T-helper 9 cell (primary cell): ENCODE measurements at regions not wholly inside any gene's neighbourhood (a gene's known extent, or its start where the extent isn't known, plus 50 kb on each side); places are given as distances from the start of the nearest gene placed in this dataset.
"Not testable (repeated sequence)": the region's sequence is repeated elsewhere in the genome, so short reads cannot be mapped to it uniquely, and the experiment has no call there.

Experiments
- DNase-seq: peaks from one replicate; pipeline ENCODE4 v3.0.0-alpha.2; 2020

GRCh38 chr2:7693246-7694075, 776.2 kb downstream of the RNF144A start:
- DNase-seq: no peak

- DNase-seq: no peak
These were observed 777.1 kb downstream of the RNF144A start for GRCh38 chr2:7694076-7694985.

- DNase-seq: not testable (repeated sequence)
These were observed 779.3 kb downstream of the RNF144A start for GRCh38 chr2:7696556-7696955.

GRCh38 chr2:7697052-7697451, 779.8 kb downstream of the RNF144A start:
- no peak for DNase-seq

GRCh38 chr2:7701791-7702190, 784.6 kb downstream of the RNF144A start:
- no peak for DNase-seq

DNA sequence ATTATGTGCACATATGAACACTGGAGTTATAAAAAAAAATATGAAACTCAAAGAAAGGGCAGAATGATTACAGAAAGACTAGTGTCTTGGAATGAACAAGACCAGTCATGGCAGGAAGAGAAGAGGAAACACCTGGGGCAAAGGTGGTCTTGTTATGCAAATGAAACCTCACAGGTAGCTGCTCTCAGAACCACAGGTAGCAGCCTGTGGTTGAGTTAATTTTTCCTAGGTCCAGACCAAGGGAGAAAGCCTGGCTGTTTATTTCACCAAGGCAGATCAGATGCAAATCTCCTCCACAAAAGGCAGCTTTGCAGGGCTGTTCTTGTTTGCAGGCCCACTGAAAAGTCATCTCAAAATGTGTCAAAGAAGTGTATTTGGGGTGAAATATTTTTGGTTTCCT, 785.8 kb downstream of the RNF144A start:
- no peak for DNase-seq

DNA sequence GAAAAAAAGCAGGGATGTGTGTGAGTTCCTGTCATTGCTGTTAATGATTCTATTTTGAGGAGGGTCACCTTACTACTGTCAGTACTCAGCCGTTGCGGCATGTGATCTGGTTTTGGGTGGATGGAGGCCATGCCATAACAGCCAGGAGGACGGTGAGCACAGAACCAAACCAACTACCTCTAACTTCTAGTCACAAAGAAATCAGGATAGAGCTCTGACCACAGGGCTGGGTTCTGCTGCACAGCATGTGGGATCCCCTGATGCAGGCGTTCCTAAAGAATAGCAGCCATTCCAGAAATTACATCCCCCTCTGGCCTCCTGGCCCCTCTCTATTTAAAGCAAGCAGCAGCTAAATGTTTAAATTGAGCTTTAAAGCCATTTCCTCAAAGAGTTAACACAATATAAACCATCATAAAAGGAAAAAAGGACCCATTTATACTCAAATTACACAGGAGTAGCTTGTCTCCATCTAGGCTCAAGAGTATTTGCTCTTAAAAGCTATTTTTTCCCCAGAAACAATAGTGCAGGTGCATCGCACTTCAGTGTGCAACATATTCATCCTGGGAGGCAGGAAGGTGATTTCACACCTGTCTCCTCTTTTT, 786.4 kb downstream of the RNF144A start:
- DNase-seq: no peak

DNA sequence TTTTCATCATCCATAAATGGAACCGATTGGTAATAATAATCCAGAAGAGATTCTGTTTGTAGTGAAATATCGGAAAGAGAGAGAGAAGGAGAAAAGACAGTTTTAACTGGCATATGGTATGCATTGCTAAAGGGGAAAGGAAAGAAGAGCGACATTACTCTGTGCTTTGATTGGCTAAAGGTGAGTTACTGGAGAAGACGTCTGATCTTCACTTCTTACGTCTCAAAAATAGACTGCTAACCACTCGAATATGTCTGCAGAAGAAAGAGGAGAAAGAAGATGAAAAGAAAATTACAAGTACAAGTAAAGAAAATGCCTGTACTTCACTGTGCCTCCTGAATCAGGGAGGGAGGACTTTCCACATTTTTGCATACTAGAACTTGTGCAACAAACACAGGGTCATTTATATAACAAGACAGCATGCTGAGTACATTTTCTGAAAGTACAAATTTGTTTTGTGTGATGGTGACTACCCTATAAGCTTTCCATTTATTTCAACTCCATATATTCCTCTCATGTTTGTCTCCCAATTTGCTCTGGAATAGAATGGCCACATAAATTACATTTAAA, 787.2 kb downstream of the RNF144A start:
- DNase-seq: no peak

DNA sequence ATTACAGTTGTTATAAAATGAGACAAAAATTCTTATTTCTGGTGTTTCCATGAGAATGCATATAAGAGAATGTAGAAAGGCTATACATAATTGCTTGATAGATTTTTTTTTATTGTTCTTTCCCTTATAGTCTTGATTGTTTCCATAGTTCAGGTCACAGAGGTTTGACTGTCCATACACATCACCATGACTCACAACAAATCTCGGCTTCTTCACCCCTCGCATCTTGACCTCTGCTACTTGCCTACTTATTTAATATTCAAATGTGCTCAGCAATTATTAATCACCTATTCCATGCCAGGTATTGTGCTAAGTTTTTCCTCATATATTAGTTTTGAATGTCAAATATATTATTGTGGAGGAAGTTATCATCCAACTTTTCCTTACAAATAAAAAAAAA, 789.6 kb downstream of the RNF144A start:
- DNase-seq: no peak

GRCh38 chr2:7707723-7708122, 790.5 kb downstream of the RNF144A start:
- no peak for DNase-seq

GRCh38 chr2:7709907-7710306, 792.7 kb downstream of the RNF144A start:
- DNase-seq: no peak

GRCh38 chr2:7711167-7711566, 794.0 kb downstream of the RNF144A start:
- DNase-seq: no peak

GRCh38 chr2:7719876-7720275, 802.7 kb downstream of the RNF144A start:
- DNase-seq: no peak

- DNase-seq: no peak
These were observed 804.3 kb downstream of the RNF144A start for GRCh38 chr2:7721413-7721995.

DNA sequence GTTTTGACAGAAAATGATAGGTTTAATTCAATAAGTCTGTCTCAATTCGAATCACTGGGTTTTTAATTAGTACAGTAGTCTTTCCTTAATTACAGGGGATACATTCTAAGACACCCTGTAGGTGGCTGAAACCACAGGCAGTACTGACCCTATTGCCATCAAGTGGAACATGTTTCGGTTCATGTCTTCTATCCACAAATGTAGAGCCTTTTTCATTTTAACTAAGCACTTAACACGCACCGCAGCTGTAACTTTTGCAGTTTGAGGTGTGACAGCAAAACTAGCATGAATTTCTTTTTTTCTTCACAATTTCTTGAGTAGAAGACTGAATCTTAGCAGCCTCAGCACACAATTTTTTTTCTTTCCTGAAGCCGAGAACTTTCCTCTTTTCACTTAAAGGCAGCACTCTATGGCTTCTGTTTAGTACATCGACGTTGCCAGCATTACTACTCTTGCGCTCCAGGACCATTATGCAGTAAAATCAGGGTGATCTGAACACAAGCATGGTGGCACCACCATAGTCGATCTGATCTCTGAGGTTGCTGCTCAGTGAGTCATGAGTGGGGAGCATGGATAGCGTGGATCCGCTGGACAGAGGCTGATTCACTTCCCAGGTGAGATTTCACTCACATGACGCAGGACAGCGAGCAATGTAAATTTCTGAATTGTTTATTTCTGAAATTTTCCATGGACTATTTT, 805.1 kb downstream of the RNF144A start:
- DNase-seq: no peak

DNA sequence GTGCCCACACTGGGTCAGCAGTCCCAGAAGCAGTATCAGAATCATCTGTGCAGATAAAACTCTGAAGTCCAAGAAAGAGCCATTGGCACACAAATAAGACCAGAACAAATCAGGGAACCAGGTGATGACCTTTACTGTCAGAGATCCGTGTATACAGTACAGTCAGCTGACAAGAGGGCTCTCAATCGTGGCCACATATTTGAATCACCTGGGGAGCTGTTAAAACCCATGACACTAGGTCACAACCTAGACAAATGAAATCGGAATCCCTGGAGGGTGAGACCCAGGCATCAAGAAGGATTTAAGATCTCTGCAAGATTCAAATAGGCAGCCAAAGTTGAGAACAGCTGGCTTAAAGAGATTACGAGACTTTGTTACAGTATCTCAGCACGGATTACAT, 807.1 kb downstream of the RNF144A start:
- no peak for DNase-seq

DNA sequence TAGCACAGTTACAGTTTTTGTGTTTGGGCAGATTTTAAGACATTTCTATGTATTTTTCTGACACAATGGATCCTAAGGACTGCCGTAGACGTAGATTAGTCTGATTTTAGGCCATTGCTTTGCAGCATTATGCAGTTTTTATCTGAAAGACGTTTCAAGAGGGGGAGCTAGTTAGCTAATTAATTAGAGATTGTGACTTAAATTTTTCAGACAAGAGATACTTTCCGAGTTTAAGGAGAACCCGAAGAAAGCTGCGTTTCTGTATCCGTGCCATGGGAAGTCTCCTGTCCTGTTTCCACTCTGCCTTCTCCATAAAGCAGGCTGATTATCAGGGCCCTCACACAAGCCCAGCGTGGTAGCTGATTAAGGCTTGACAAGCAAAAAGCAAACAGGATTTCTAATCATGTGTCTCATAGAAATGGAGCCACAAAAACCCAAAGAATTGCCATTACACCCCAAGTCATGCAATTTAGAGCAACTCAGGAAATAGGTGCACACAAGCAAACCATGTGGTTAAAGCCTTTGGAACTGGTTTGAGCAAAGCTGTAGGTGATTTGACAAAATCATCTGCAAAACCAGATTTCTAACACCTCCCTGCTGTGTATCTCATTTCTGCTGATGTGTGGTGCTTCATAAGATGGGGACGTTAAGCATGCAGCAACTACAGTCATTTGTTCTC, 808.1 kb downstream of the RNF144A start:
- no peak for DNase-seq

- DNase-seq: no peak
These were observed 808.6 kb downstream of the RNF144A start for GRCh38 chr2:7725850-7726242.

DNA sequence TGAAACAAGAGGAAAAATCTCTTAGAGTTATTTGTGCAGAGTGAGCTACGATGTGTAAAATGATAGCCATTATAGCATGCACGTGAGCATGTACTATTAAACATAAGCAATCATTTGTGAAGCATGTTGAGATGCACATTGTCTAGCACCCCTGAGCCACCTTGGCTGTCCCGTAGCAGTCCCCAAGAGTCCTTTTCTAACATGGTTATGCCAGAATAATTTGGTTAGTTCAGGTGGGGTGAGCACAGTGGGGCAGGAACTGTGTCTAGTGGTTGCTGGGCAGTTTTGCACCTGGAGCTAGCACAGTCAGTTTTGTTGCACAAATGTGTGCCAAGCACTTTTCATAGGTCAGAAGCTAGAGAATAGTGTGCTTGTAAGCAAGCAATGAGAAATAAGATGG, 809.8 kb downstream of the RNF144A start:
- no peak for DNase-seq

GRCh38 chr2:7728388-7728787, 811.2 kb downstream of the RNF144A start:
- DNase-seq: no peak

DNA sequence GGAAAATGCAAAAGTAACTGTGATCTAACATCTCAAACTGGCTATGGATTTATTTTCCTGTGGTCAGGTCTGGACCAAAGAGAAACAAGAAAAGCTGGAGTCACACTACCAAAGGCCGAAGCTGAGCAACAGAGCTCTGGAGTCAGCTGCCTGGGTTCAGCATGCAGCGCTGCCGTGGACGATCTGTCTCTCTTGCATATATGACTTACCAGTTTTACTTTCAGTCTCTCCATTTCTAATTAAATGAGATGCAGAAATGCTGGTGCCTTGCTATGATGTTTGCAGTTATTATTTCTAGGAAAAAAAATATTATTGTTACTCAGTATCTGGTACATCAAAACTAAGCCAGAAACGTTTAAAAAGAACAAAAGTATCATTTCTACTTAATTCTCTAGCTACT, 813.2 kb downstream of the RNF144A start:
- peak; percentile 13 for DNase-seq

DNA sequence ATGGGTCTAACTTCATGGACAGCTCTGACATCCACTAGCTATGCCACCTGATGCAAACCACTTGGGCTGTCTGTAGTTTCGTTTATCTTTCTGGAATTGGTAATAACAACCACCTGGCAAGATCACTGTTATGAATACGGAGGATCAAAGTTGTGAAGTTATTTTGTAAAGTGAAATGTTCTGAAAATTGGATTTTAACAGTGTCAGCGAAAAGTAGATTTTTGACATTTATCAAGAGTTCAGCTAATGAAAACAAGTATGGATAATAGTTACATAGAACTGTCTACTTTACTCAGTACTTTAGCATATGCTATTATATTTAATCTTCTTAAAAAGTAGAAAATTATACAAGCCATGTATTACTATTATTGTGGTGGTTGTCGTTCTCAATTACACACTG, 813.8 kb downstream of the RNF144A start:
- DNase-seq: no peak
